LNCAP (cell line): ENCODE measurements at regions not wholly inside any gene's neighbourhood (a gene's known extent, or its start where the extent isn't known, plus 50 kb on each side); places are given as distances from the start of the nearest gene placed in this dataset.
A peak's percentile ranks its signal among the peaks of the same experiment; 100 is the strongest.

Source experiments
- CTCF ChIP-seq: fragments of 450-650 bp; IDR thresholded peaks from 2 replicates; pipeline ENCODE4 v1.5.1; 2017; ENCODE audit warnings: mild to moderate bottlenecking

- TF ChIP-seq CTCF = no peak
These were observed 307.9 kb downstream of the WDR11 start for GRCh38 chr10:121158988-121159579.

GRCh38 chr10:121159670-121160069 is 308.5 kb downstream of the WDR11 start:
- no peak for TF ChIP-seq CTCF

- no peak for TF ChIP-seq CTCF
These were observed 314.1 kb downstream of the WDR11 start for GRCh38 chr10:121165276-121165675.

- TF ChIP-seq CTCF = no peak
These were observed 316.5 kb downstream of the WDR11 start for GRCh38 chr10:121167534-121168243.

- TF ChIP-seq CTCF = peak; percentile 20; the same call in 1 of the 2 replicates
These were observed 317.5 kb downstream of the WDR11 start for GRCh38 chr10:121168545-121169216.

- no peak for TF ChIP-seq CTCF
These were observed 318.2 kb downstream of the WDR11 start for GRCh38 chr10:121169406-121169805.

- no peak for TF ChIP-seq CTCF
These were observed 320.9 kb downstream of the WDR11 start for GRCh38 chr10:121171825-121172787.
